ENCODE measurements at regions not wholly inside any gene's neighbourhood (a gene's known extent, or its start where the extent isn't known, plus 50 kb on each side); places are given as distances from the start of the nearest gene placed in this dataset.
"Not testable (repeated sequence)": the region's sequence is repeated elsewhere in the genome, so short reads cannot be mapped to it uniquely, and the experiment has no call there.

DNA sequence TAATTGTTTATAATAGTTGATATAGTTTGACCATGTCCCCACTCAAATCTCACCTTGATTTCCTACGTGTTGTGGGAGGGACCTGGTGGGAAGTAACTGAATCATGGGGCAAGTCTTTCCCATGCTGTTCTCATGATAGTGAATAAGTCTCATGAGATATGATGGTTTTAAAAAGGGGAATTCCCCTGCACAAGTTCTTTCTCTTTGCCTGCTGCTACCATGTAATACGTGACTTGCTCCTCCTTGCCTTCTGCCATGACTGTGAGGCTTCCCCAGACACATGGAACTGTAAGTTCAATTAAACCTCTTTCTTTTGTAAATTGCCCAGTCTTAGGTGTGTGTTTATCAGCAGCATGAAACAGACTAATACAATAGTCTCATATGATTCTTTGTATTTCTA is 130.5 kb upstream of the OR9Q1 start:
- TF ChIP-seq ZNF274 (IDR thresholded peaks at IDR 0.05; ENCODE audit: low read depth, low read length); YY1 (IDR thresholded peaks at IDR 0.05; ENCODE audit: insufficient read depth, insufficient read length); SUZ12 (IDR thresholded peaks at IDR 0.05; ENCODE audit: extremely low read depth, insufficient read depth, insufficient read length): not testable (repeated sequence)

All from NT2/D1 (cell line).